ENCODE measurements at regions not wholly inside any gene's neighbourhood (a gene's known extent, or its start where the extent isn't known, plus 50 kb on each side); places are given as distances from the start of the nearest gene placed in this dataset.
"Not testable (repeated sequence)": the region's sequence is repeated elsewhere in the genome, so short reads cannot be mapped to it uniquely, and the experiment has no call there.

- no peaks in the 10 kb centered on the region for H3K36me3 ChIP-seq
- no peak overlapping the region for H3K27ac ChIP-seq
- no peak overlapping the region for H3K9ac ChIP-seq
- H3K27me3 ChIP-seq, result no peaks in the 10 kb centered on the region
- H3K9me3 ChIP-seq, result no peaks in the 10 kb centered on the region
- TF ChIP-seq Cebpa-rat (IDR thresholded peaks at IDR 0.05), result no peak
- no peak overlapping the region for H3K4me3 ChIP-seq
- H3K4me2 ChIP-seq, result no peak overlapping the region
- no peaks in the 10 kb centered on the region for H4K20me1 ChIP-seq
- peaks cover 9% of the 10 kb centered on the region for H3K4me1 ChIP-seq
Measured at GRCh38 chr14:97143011-97143410, 345.8 kb downstream of the VRK1 start.

GRCh38 chr14:97143456-97143855, 346.3 kb downstream of the VRK1 start:
- no peak overlapping the region for H3K27ac ChIP-seq
- H3K27me3 ChIP-seq, result no peaks in the 10 kb centered on the region
- H3K9me3 ChIP-seq, result no peaks in the 10 kb centered on the region
- no peaks in the 10 kb centered on the region for H4K20me1 ChIP-seq
- H3K4me2 ChIP-seq, result no peak overlapping the region
- TF ChIP-seq Cebpa-rat (IDR thresholded peaks at IDR 0.05), result no peak
- H3K9ac ChIP-seq, result no peak overlapping the region
- no peaks in the 10 kb centered on the region for H3K36me3 ChIP-seq
- peaks cover 9% of the 10 kb centered on the region for H3K4me1 ChIP-seq
- H3K4me3 ChIP-seq, result no peak overlapping the region

- not testable (repeated sequence) for H3K4me3 ChIP-seq, H3K27me3 ChIP-seq, H3K9me3 ChIP-seq, H4K20me1 ChIP-seq, H3K9ac ChIP-seq, H3K27ac ChIP-seq, H3K36me3 ChIP-seq, H3K4me2 ChIP-seq
- H3K4me1 ChIP-seq, result peaks cover 18% of the 10 kb centered on the region
Measured at GRCh38 chr14:97148021-97148420, 350.8 kb downstream of the VRK1 start.

GRCh38 chr14:97149775-97150174, 352.6 kb downstream of the VRK1 start:
- Histone ChIP-seq H3K27ac (no peak overlapping the region), H3K36me3 (no peaks in the 10 kb centered on the region), H3K4me3 (no peak overlapping the region), H3K4me2 (no peak overlapping the region), H3K27me3 (no peaks in the 10 kb centered on the region), H4K20me1 (no peaks in the 10 kb centered on the region), H3K9me3 (no peaks in the 10 kb centered on the region), H3K9ac (no peak overlapping the region), H3K4me1 (peaks cover 20% of the 10 kb centered on the region)
- TF ChIP-seq Cebpa-rat (IDR thresholded peaks at IDR 0.05), result no peak

GRCh38 chr14:97153527-97153926, 356.3 kb downstream of the VRK1 start:
- Histone ChIP-seq H4K20me1 (no peaks in the 10 kb centered on the region), H3K4me2 (no peak overlapping the region), H3K4me3 (no peak overlapping the region), H3K27ac (no peak overlapping the region), H3K27me3 (no peaks in the 10 kb centered on the region), H3K36me3 (no peaks in the 10 kb centered on the region), H3K9me3 (peaks cover 3% of the 10 kb centered on the region), H3K4me1 (peaks cover 11% of the 10 kb centered on the region), H3K9ac (no peak overlapping the region)
- no peak for TF ChIP-seq Cebpa-rat (IDR thresholded peaks at IDR 0.05)

GRCh38 chr14:97155320-97155719, 358.1 kb downstream of the VRK1 start:
- Histone ChIP-seq H4K20me1 (no peaks in the 10 kb centered on the region), H3K27me3 (no peaks in the 10 kb centered on the region), H3K4me2 (no peak overlapping the region), H3K27ac (no peak overlapping the region), H3K9me3 (peaks cover 21% of the 10 kb centered on the region), H3K36me3 (no peaks in the 10 kb centered on the region), H3K9ac (no peak overlapping the region), H3K4me1 (peaks cover 11% of the 10 kb centered on the region), H3K4me3 (no peak overlapping the region)
- TF ChIP-seq Cebpa-rat (IDR thresholded peaks at IDR 0.05), result no peak

- H3K36me3 ChIP-seq, result no peaks in the 10 kb centered on the region
- no peaks in the 10 kb centered on the region for H4K20me1 ChIP-seq
- no peak overlapping the region for H3K27ac ChIP-seq
- H3K4me3 ChIP-seq, result no peak overlapping the region
- no peaks in the 10 kb centered on the region for H3K27me3 ChIP-seq
- H3K9ac ChIP-seq, result no peak overlapping the region
- H3K9me3 ChIP-seq, result peaks cover 23% of the 10 kb centered on the region
- peaks cover 11% of the 10 kb centered on the region for H3K4me1 ChIP-seq
- TF ChIP-seq Cebpa-rat (IDR thresholded peaks at IDR 0.05), result no peak
- no peak overlapping the region for H3K4me2 ChIP-seq
Measured at GRCh38 chr14:97155814-97156213, 358.6 kb downstream of the VRK1 start.

GRCh38 chr14:97156705-97157104, 359.5 kb downstream of the VRK1 start:
- Histone ChIP-seq H3K27ac (no peak overlapping the region), H4K20me1 (no peaks in the 10 kb centered on the region), H3K4me1 (peaks cover 11% of the 10 kb centered on the region), H3K27me3 (no peaks in the 10 kb centered on the region), H3K9me3 (peaks cover 23% of the 10 kb centered on the region), H3K36me3 (no peaks in the 10 kb centered on the region), H3K9ac (no peak overlapping the region), H3K4me2 (no peak overlapping the region), H3K4me3 (no peak overlapping the region)
- no peak for TF ChIP-seq Cebpa-rat (IDR thresholded peaks at IDR 0.05)

GRCh38 chr14:97158102-97158501, 360.9 kb downstream of the VRK1 start:
- Histone ChIP-seq H3K9me3 (peaks cover 23% of the 10 kb centered on the region), H3K27me3 (no peaks in the 10 kb centered on the region), H3K9ac (no peak overlapping the region), H3K27ac (no peak overlapping the region), H3K4me2 (no peak overlapping the region), H3K4me3 (no peak overlapping the region), H3K36me3 (no peaks in the 10 kb centered on the region), H3K4me1 (peaks cover under 1% of the 10 kb centered on the region; the same call in 1 of the 2 replicates), H4K20me1 (no peaks in the 10 kb centered on the region)
- TF ChIP-seq Cebpa-rat (IDR thresholded peaks at IDR 0.05), result no peak

GRCh38 chr14:97159124-97159523, 361.9 kb downstream of the VRK1 start:
- H3K36me3 ChIP-seq, result no peaks in the 10 kb centered on the region

GRCh38 chr14:97162621-97163020, 365.4 kb downstream of the VRK1 start:
- H3K36me3 ChIP-seq, result no peaks in the 10 kb centered on the region
- no peak for TF ChIP-seq Cebpa-rat (IDR thresholded peaks at IDR 0.05)
- no peak overlapping the region for H3K4me2 ChIP-seq
- H4K20me1 ChIP-seq, result no peaks in the 10 kb centered on the region
- no peaks in the 10 kb centered on the region for H3K27me3 ChIP-seq
- no peak overlapping the region for H3K4me3 ChIP-seq
- H3K27ac ChIP-seq, result no peak overlapping the region
- no peaks in the 10 kb centered on the region for H3K4me1 ChIP-seq
- H3K9ac ChIP-seq, result no peak overlapping the region
- H3K9me3 ChIP-seq, result peaks cover 23% of the 10 kb centered on the region

More at GRCh38 chr14:97159124-97159523, 361.9 kb downstream of the VRK1 start:
- H3K9ac ChIP-seq, result no peak overlapping the region
- no peak overlapping the region for H3K4me3 ChIP-seq
- H3K27ac ChIP-seq, result no peak overlapping the region
- no peaks in the 10 kb centered on the region for H3K4me1 ChIP-seq
- no peak for TF ChIP-seq Cebpa-rat (IDR thresholded peaks at IDR 0.05)
- H3K9me3 ChIP-seq, result peaks cover 23% of the 10 kb centered on the region
- H3K27me3 ChIP-seq, result no peaks in the 10 kb centered on the region
- no peak overlapping the region for H3K4me2 ChIP-seq
- H4K20me1 ChIP-seq, result no peaks in the 10 kb centered on the region

Measured in BLaER1 (cell line).